ENCODE measurements at regions not wholly inside any gene's neighbourhood (a gene's known extent, or its start where the extent isn't known, plus 50 kb on each side); places are given as distances from the start of the nearest gene placed in this dataset.

- no peak for DNase-seq (ENCODE audit: low read depth)
Measured at GRCh38 chr1:239879321-239880170, 212.1 kb upstream of the FMN2 start.

GRCh38 chr1:239882967-239883366 is 208.7 kb upstream of the FMN2 start:
- DNase-seq (ENCODE audit: low read depth) = no peak

- peak; percentile 47 for DNase-seq (ENCODE audit: low read depth)
Measured at GRCh38 chr1:239884796-239885195, 206.9 kb upstream of the FMN2 start.

GRCh38 chr1:239886266-239886665 is 205.4 kb upstream of the FMN2 start:
- DNase-seq (ENCODE audit: low read depth) = peak; percentile 54

- no peak for DNase-seq (ENCODE audit: low read depth)
Measured at GRCh38 chr1:239888639-239889038, 203.0 kb upstream of the FMN2 start.

GRCh38 chr1:239891621-239892358 is 199.9 kb upstream of the FMN2 start:
- no peak for DNase-seq (ENCODE audit: low read depth)

- DNase-seq (ENCODE audit: low read depth) = no peak
Measured at GRCh38 chr1:239892602-239893001, 199.1 kb upstream of the FMN2 start.

GRCh38 chr1:239893127-239893731 is 198.5 kb upstream of the FMN2 start:
- DNase-seq (ENCODE audit: low read depth) = no peak

GRCh38 chr1:239896569-239896968 is 195.1 kb upstream of the FMN2 start:
- no peak for DNase-seq (ENCODE audit: low read depth)

- DNase-seq (ENCODE audit: low read depth) = no peak
Measured at GRCh38 chr1:239896980-239897379, 194.7 kb upstream of the FMN2 start.

GRCh38 chr1:239897458-239897857 is 194.2 kb upstream of the FMN2 start:
- no peak for DNase-seq (ENCODE audit: low read depth)

- DNase-seq (ENCODE audit: low read depth) = peak; percentile 62
Measured at GRCh38 chr1:239898062-239898730, 193.5 kb upstream of the FMN2 start.

- no peak for DNase-seq (ENCODE audit: low read depth)
Measured at GRCh38 chr1:239899747-239900146, 191.9 kb upstream of the FMN2 start.

- DNase-seq (ENCODE audit: low read depth) = no peak
Measured at GRCh38 chr1:239906394-239906793, 185.3 kb upstream of the FMN2 start.

GRCh38 chr1:239909898-239910297 is 181.8 kb upstream of the FMN2 start:
- no peak for DNase-seq (ENCODE audit: low read depth)

GRCh38 chr1:239912471-239912870 is 179.2 kb upstream of the FMN2 start:
- no peak for DNase-seq (ENCODE audit: low read depth)

GRCh38 chr1:239913141-239913585 is 178.5 kb upstream of the FMN2 start:
- no peak for DNase-seq (ENCODE audit: low read depth)

- no peak for DNase-seq (ENCODE audit: low read depth)
Measured at GRCh38 chr1:239914751-239915231, 176.9 kb upstream of the FMN2 start.

- no peak for DNase-seq (ENCODE audit: low read depth)
Measured at GRCh38 chr1:239918634-239919033, 173.0 kb upstream of the FMN2 start.

GRCh38 chr1:239920214-239920613 is 171.5 kb upstream of the FMN2 start:
- no peak for DNase-seq (ENCODE audit: low read depth)

GRCh38 chr1:239922778-239923522 is 168.7 kb upstream of the FMN2 start:
- DNase-seq (ENCODE audit: low read depth) = no peak

All from forelimb muscle (tissue), 1 donor.